Pancreas (tissue), 10 donors: ENCODE measurements at regions not wholly inside any gene's neighbourhood (a gene's known extent, or its start where the extent isn't known, plus 50 kb on each side); places are given as distances from the start of the nearest gene placed in this dataset.

Source experiments
- ATAC-seq, 4 donors: fragments of 200-7000 bp; cut with Tn5 transposase; one replicate each; pipeline versions ENCODE4 v1.8.0 to v1.9.1; 2020; ENCODE audit warnings: mild to moderate bottlenecking in 4 of 4, moderate library complexity in 4 of 4
- DNase-seq, 6 donors: peaks; one replicate each; pipeline ENCODE4 v3.0.0-alpha.2; 2020
- FAIRE-seq: peaks from 2 replicates; lab custom pipeline; 2012; peaks lifted over from hg19 to GRCh38; lab: Jason Lieb, UNC
- H3K27ac ChIP-seq, 4 donors: fragments of 200-600 bp; sonication (generic); 1 replicate in 3 of 4; 2 replicates in 1 of 4; pipeline versions ENCODE4 v1.5.0 to v1.8.0; 2020
- H3K27me3 ChIP-seq, 4 donors: fragments of 200-600 bp; one replicate each; pipeline ENCODE4 v1.8.0; 2021
- H3K36me3 ChIP-seq, 3 donors: fragments of 200-600 bp; sonication (generic) in 1 of 3; one replicate each; pipeline versions ENCODE4 v1.5.0 to v1.8.0; 2020 to 2021
- H3K4me1 ChIP-seq, 3 donors: fragments of 200-600 bp; one replicate each; pipeline ENCODE4 v1.8.0; 2021
- H3K4me3 ChIP-seq, 4 donors: fragments of 200-600 bp; sonication (generic) in 2 of 4; one replicate each; pipeline versions ENCODE4 v1.5.0 to v1.8.0; 2020 to 2021
- H3K9me3 ChIP-seq, 4 donors: fragments of 200-600 bp; one replicate each; pipeline ENCODE4 v1.8.0; 2021
- WGBS, 2 donors: extraction: QIAGEN DNeasy Blood & Tissue Kit; methylation state at CpG; one replicate each; pipeline ENCODE4 v1.1.7; 2013; 5-methylcytosine and 5-hydroxymethylcytosine counted together
- intact Hi-C, 3 donors: fragments of 100-400 bp; cut with DNase I; formaldehyde crosslinking; loops; one replicate each; pipeline versions ENCODE4 v1.11.1 to v1.14.2; 2022
- TF ChIP-seq, protein P1 (sequence below), 4 donors: fragments of 200-600 bp; sonication (generic) in 3 of 4; IDR thresholded peaks; one replicate each; pipeline versions ENCODE4 v1.5.0 to v1.8.0; 2021; ENCODE audit warnings: antibody characterized with exemption in 4 of 4
- donor health status: healthy with polysubstance abuse.
- donor health status: DM: no; HTN: no; CAD: no; lungs with moderate emphysema.
- donor health status: DM: no; HTN: no; CAD: no.
- donor health status: control.
- donor health status: control.
- donor health status: Bipolar disorder and iron deficiency.
- donor health status: DM: yes; HTN: yes; CAD: no.
- donor health status: DM: no; HTN: no; CAD: no.
- donor health status: DM: no; HTN: no; CAD: no.
- donor health status: DM: yes; HTN: yes; CAD: no.

DNA sequence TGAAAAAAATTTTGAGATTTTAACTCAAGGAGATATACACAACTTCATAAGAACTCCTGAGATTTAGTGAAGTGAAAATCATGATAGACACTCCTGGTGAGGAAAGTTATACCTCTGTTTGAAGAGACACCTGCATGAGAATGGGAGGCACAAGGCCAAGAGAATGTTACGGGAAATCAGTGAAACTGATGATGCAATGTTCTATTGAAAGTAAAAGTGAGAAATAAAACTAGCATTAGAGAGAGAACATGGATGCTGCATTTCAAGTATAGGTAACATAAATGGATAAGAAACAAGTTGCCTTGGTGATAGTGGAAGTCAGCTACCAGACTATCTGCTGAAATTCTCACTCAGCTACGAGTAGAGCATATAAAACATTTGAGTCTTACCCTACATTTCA is 562.1 kb upstream of the FANCL start:
- TF ChIP-seq, protein P1, sequence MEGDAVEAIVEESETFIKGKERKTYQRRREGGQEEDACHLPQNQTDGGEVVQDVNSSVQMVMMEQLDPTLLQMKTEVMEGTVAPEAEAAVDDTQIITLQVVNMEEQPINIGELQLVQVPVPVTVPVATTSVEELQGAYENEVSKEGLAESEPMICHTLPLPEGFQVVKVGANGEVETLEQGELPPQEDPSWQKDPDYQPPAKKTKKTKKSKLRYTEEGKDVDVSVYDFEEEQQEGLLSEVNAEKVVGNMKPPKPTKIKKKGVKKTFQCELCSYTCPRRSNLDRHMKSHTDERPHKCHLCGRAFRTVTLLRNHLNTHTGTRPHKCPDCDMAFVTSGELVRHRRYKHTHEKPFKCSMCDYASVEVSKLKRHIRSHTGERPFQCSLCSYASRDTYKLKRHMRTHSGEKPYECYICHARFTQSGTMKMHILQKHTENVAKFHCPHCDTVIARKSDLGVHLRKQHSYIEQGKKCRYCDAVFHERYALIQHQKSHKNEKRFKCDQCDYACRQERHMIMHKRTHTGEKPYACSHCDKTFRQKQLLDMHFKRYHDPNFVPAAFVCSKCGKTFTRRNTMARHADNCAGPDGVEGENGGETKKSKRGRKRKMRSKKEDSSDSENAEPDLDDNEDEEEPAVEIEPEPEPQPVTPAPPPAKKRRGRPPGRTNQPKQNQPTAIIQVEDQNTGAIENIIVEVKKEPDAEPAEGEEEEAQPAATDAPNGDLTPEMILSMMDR (IDR thresholded peaks at IDR 0.05), result no peak
- 56 to 67% methylated on average over 2 of the region's 2 CpGs for WGBS, 2 donors
- Histone ChIP-seq H3K4me3 (no peak overlapping the region), H3K27ac (no peak overlapping the region), H3K9me3 (no peaks in the 10 kb centered on the region), H3K36me3 (no peaks in the 10 kb centered on the region), H3K27me3 (no peaks in the 10 kb centered on the region), H3K4me1 (no peaks in the 10 kb centered on the region)
- DNase-seq, result no peak
- ATAC-seq, result no peak
- no peak for FAIRE-seq
- intact Hi-C loops, result no loop called here

DNA sequence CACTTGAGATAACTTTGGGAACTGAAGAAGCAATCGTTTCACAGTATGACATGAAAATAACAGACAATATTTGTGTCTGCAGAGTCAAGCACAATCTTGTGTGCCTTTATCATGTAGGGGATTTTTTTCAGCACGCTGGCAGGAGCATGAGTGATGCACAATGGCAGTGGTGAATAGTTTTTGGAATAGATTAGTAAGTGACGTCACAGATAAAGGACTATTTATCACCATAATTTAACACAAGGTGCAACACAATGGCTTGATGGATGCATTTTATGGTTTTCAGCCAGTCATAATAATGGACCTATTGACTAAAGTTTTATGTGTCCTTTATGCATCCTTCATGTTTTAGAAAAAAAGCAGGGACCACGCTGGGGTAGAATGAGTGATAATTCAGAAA is 559.8 kb upstream of the FANCL start:
- ATAC-seq, result no peak
- intact Hi-C loops, result no loop called here
- TF ChIP-seq, protein P1 (IDR thresholded peaks at IDR 0.05), result no peak
- no peaks in the 10 kb centered on the region for H3K27me3 ChIP-seq
- H3K4me1 ChIP-seq, result no peaks in the 10 kb centered on the region
- no peaks in the 10 kb centered on the region for H3K36me3 ChIP-seq
- no peak for DNase-seq
- WGBS, 2 donors, result 41 to 47% methylated on average over 4 of the region's 4 CpGs
- no peak overlapping the region for H3K4me3 ChIP-seq
- no peak overlapping the region for H3K27ac ChIP-seq
- no peaks in the 10 kb centered on the region for H3K9me3 ChIP-seq
- FAIRE-seq, result no peak

DNA sequence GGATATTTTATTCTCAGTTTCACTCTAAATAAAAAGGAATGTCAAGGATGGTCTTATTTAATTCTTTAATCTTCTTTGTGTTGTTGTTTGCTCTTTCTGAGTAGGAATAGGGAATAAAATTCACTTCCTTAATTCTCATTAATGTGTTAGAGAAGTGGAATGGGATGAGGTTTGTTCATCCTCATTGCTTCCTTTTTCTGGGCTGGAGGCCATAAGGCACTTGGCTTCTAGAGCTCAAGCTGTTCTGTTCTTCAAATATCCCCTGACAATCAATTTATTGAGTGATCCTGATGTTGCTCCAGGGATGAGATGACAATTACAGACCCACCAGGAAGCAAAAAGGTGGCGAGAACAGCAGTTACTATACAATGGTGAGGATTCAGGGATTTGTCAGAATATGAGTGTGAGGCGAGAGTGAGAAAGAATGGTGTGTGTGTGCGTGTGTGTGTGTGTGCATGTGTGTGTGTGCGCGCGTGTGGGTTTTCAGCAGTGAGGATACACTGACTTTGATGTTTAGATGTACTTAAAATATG is 557.6 kb upstream of the FANCL start:
- intact Hi-C loops, result no loop called here
- no peak for ATAC-seq
- 82 to 86% methylated on average over 6 of the region's 6 CpGs for WGBS, 2 donors
- H3K27ac ChIP-seq, result no peak overlapping the region
- no peak for FAIRE-seq
- no peaks in the 10 kb centered on the region for H3K36me3 ChIP-seq
- H3K27me3 ChIP-seq, result no peaks in the 10 kb centered on the region
- H3K9me3 ChIP-seq, result no peaks in the 10 kb centered on the region
- H3K4me3 ChIP-seq, result no peak overlapping the region
- no peak for DNase-seq
- no peaks in the 10 kb centered on the region for H3K4me1 ChIP-seq
- TF ChIP-seq, protein P1 (IDR thresholded peaks at IDR 0.05), result no peak

DNA sequence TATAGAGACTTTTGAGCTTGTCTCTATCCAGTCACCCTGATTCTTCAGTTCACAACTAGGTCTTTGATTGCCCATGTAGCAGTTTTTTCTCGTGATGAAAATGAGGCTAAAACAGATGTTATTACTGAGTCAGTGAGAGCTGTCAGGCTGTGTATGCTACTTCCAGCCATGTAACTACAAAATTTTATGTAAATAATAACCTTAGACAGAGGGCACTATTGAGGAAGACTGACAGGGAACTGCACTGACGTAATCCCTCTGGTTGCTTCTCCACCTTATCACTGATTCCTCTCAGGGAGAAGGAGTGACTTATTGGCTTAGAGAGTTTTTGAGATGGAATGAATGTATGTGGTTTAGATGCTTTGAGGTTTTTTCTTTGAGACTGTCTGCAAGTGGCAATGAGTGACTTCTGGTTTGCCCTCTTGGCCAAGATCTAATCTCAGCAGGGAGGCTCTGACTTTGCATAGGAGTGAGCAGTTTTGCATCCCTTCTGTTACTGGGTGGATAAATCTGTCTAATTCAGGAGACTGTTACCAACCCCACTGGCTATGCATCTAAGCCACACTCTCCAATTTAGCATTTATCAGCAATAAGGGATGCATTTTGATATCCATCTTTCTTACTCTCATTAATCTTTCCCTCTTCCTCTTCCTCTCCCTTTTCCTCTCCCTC is 555.2 kb upstream of the FANCL start:
- no peak overlapping the region for H3K4me3 ChIP-seq
- intact Hi-C loops, result no loop called here
- no peak for DNase-seq
- no peak for ATAC-seq
- no peak for FAIRE-seq
- TF ChIP-seq, protein P1 (IDR thresholded peaks at IDR 0.05), result no peak
- H3K27me3 ChIP-seq, result no peaks in the 10 kb centered on the region
- H3K4me1 ChIP-seq, result no peaks in the 10 kb centered on the region
- H3K36me3 ChIP-seq, result no peaks in the 10 kb centered on the region
- no peaks in the 10 kb centered on the region for H3K9me3 ChIP-seq
- no peak overlapping the region for H3K27ac ChIP-seq
- WGBS, 2 donors, result 38 to 48% methylated on average over 2 of the region's 2 CpGs

DNA sequence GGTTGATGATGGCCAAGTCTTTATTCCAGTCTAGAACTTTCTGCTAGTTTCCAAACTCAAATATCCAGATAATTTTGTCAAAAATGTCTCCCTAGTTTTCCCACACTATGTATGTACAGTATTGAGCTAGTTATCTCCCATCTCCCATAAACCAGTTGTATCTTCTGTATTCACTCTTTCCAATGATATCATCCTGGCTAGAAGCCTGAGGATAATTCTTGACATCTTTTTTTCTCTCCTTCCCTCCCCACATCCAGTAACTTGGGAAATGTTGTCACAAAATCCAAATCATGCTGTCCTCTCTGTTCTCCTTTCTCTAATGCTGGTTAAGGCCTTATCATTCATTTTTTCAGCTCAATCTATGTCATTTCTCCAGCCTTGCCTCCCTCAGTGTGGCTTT is 553.8 kb upstream of the FANCL start:
- Histone ChIP-seq H3K9me3 (no peaks in the 10 kb centered on the region), H3K27me3 (no peaks in the 10 kb centered on the region), H3K27ac (no peak overlapping the region), H3K4me1 (no peaks in the 10 kb centered on the region), H3K36me3 (no peaks in the 10 kb centered on the region), H3K4me3 (no peak overlapping the region)
- TF ChIP-seq, protein P1 (IDR thresholded peaks at IDR 0.05), result no peak
- FAIRE-seq (no peak), DNase-seq (no peak), ATAC-seq (no peak)
- intact Hi-C loops, result no loop called here
